Neural progenitor cell (in vitro differentiated cells): ENCODE measurements at regions not wholly inside any gene's neighbourhood (a gene's known extent, or its start where the extent isn't known, plus 50 kb on each side); places are given as distances from the start of the nearest gene placed in this dataset.

Experiments
- DNase-seq: peaks from one replicate; pipeline ENCODE4 v3.0.0-alpha.2; 2016; ENCODE audit warnings: low spot score
- H2AFZ ChIP-seq: fragments of 200-600 bp; sonication (generic); replicated peaks from 2 replicates; pipeline ENCODE4 v1.6.1; 2016; ENCODE audit warnings: antibody characterized with exemption
- H3F3A ChIP-seq: fragments of 200-600 bp; sonication (generic); 2 replicates; pipeline ENCODE4 v1.6.1; 2016; ENCODE audit warnings: antibody characterized with exemption, low read depth
- H3K27ac ChIP-seq: fragments of 200-600 bp; sonication (generic); 2 replicates; pipeline ENCODE4 v1.5.1; 2016; ENCODE audit warnings: mild to moderate bottlenecking
- H3K27me3 ChIP-seq: fragments of 200-600 bp; sonication (generic); 2 replicates; pipeline ENCODE4 v1.6.1; 2016; ENCODE audit warnings: mild to moderate bottlenecking, moderate library complexity
- H3K36me3 ChIP-seq: fragments of 200-600 bp; sonication (generic); 2 replicates; pipeline ENCODE4 v1.5.1; 2016
- H3K4me1 ChIP-seq: fragments of 200-600 bp; sonication (generic); 2 replicates; pipeline ENCODE4 v1.6.1; 2016; ENCODE audit warnings: mixed run types
- H3K4me2 ChIP-seq: fragments of 200-600 bp; sonication (generic); 2 replicates; pipeline ENCODE4 v1.6.1; 2016
- H3K4me3 ChIP-seq: fragments of 200-600 bp; sonication (generic); 2 replicates; pipeline ENCODE4 v1.5.1; 2016
- H3K79me2 ChIP-seq: fragments of 200-600 bp; sonication (generic); 2 replicates; pipeline ENCODE4 v1.6.1; 2016; ENCODE audit warnings: low read depth
- H3K9ac ChIP-seq: fragments of 200-600 bp; sonication (generic); 2 replicates; pipeline ENCODE4 v1.6.1; 2016
- H3K9me3 ChIP-seq: fragments of 200-600 bp; sonication (generic); 2 replicates; pipeline ENCODE4 v1.5.1; 2016; ENCODE audit warnings: low read depth
- H4K20me1 ChIP-seq: fragments of 200-600 bp; sonication (generic); 2 replicates; pipeline ENCODE4 v1.6.1; 2016; ENCODE audit warnings: low read depth
- H3K27ac Mint-ChIP-seq: 3 replicates; pipeline ENCODE4 v1.8.0; 2021; ENCODE audit warnings: mixed read lengths
- H3K27me3 Mint-ChIP-seq: 2 replicates; pipeline ENCODE4 v1.8.0; 2022; ENCODE audit warnings: low read depth, mild to moderate bottlenecking, inconsistent platforms, moderate library complexity, mixed read lengths; ENCODE audit not compliant: insufficient read depth
- H3K36me3 Mint-ChIP-seq: 3 replicates; pipeline ENCODE4 v1.8.0; 2021; ENCODE audit warnings: mixed read lengths
- H3K4me1 Mint-ChIP-seq: 3 replicates; pipeline ENCODE4 v1.8.0; 2021; ENCODE audit warnings: mixed read lengths
- H3K4me3 Mint-ChIP-seq: 3 replicates; pipeline ENCODE4 v1.8.0; 2021; ENCODE audit warnings: mild to moderate bottlenecking, moderate library complexity, mixed read lengths
- H3K9me3 Mint-ChIP-seq: 3 replicates; pipeline ENCODE4 v1.8.0; 2020; ENCODE audit warnings: mixed read lengths
- CTCF ChIP-seq: fragments of 200-600 bp; sonication (generic); IDR thresholded peaks from 2 replicates; pipeline ENCODE4 v1.5.1; 2017; ENCODE audit warnings: antibody characterized with exemption, mild to moderate bottlenecking
- EZH2 ChIP-seq: fragments of 200-600 bp; sonication (generic); IDR thresholded peaks from 2 replicates; pipeline ENCODE4 v1.6.1; 2017; ENCODE audit warnings: antibody characterized with exemption, mild to moderate bottlenecking, moderate library complexity
- EZH2phosphoT487 ChIP-seq: fragments of 200-600 bp; sonication (generic); IDR thresholded peaks from 2 replicates; pipeline ENCODE4 v1.6.1; 2017; ENCODE audit warnings: antibody characterized with exemption

GRCh38 chr7:149664176-149664575, 109.2 kb downstream of the ZNF467 start:
- no peak overlapping the region for H3K4me3 Mint-ChIP-seq
- no peaks in the 10 kb centered on the region for H4K20me1 ChIP-seq

GRCh38 chr7:149662591-149663095, 110.7 kb downstream of the ZNF467 start:
- Histone ChIP-seq H3F3A (peaks cover 18% of the 10 kb centered on the region), H3K9ac (no peak overlapping the region), H3K36me3 (no peaks in the 10 kb centered on the region), H3K27me3 (no peaks in the 10 kb centered on the region), H3K9me3 (no peaks in the 10 kb centered on the region), H3K79me2 (no peaks in the 10 kb centered on the region), H3K4me3 (no peak overlapping the region), H2AFZ (peak overlapping the region; percentile 86), H3K27ac (no peak overlapping the region), H4K20me1 (no peaks in the 10 kb centered on the region), H3K4me1 (peaks cover 8% of the 10 kb centered on the region), H3K4me2 (peak overlapping the region; percentile 28)
- no peaks in the 10 kb centered on the region for H3K9me3 Mint-ChIP-seq
- H3K27me3 Mint-ChIP-seq: peaks cover 2% of the 10 kb centered on the region
- no peak overlapping the region for H3K4me3 Mint-ChIP-seq
- H3K4me1 Mint-ChIP-seq: peaks cover 10% of the 10 kb centered on the region
- no peaks in the 10 kb centered on the region for H3K36me3 Mint-ChIP-seq
- peak overlapping the region; percentile 39 for H3K27ac Mint-ChIP-seq
- TF ChIP-seq CTCF (peak; percentile 74), EZH2phosphoT487 (no peak), EZH2 (no peak)
- DNase-seq: peak; percentile 90

More at GRCh38 chr7:149664176-149664575, 109.2 kb downstream of the ZNF467 start:
- H3K4me2 ChIP-seq: no peak overlapping the region
- Mint-ChIP-seq H3K36me3 (no peaks in the 10 kb centered on the region), H3K27me3 (peaks cover 2% of the 10 kb centered on the region), H3K4me1 (peaks cover 10% of the 10 kb centered on the region), H3K27ac (no peak overlapping the region), H3K9me3 (no peaks in the 10 kb centered on the region)
- no peak overlapping the region for H3K4me3 ChIP-seq
- no peak overlapping the region for H3K9ac ChIP-seq
- H3K79me2 ChIP-seq: no peaks in the 10 kb centered on the region
- H2AFZ ChIP-seq: no peak overlapping the region
- no peak for DNase-seq
- no peaks in the 10 kb centered on the region for H3K27me3 ChIP-seq
- no peaks in the 10 kb centered on the region for H3K36me3 ChIP-seq
- H3K27ac ChIP-seq: no peak overlapping the region
- H3K4me1 ChIP-seq: peaks cover 8% of the 10 kb centered on the region
- no peaks in the 10 kb centered on the region for H3K9me3 ChIP-seq
- peaks cover 18% of the 10 kb centered on the region for H3F3A ChIP-seq
- TF ChIP-seq EZH2 (no peak), CTCF (no peak), EZH2phosphoT487 (no peak)

- Histone ChIP-seq H3K36me3 (no peaks in the 10 kb centered on the region), H3K9ac (no peak overlapping the region), H3F3A (no peaks in the 10 kb centered on the region), H3K9me3 (no peaks in the 10 kb centered on the region), H3K79me2 (no peaks in the 10 kb centered on the region), H3K27ac (no peak overlapping the region), H2AFZ (no peak overlapping the region), H3K4me1 (no peaks in the 10 kb centered on the region), H3K4me3 (no peak overlapping the region), H4K20me1 (no peaks in the 10 kb centered on the region), H3K4me2 (no peak overlapping the region), H3K27me3 (no peaks in the 10 kb centered on the region)
- Mint-ChIP-seq H3K36me3 (no peaks in the 10 kb centered on the region), H3K4me3 (no peak overlapping the region), H3K4me1 (no peaks in the 10 kb centered on the region), H3K27me3 (peaks cover 3% of the 10 kb centered on the region), H3K27ac (no peak overlapping the region), H3K9me3 (peaks cover 21% of the 10 kb centered on the region)
- no peak for TF ChIP-seq CTCF
- TF ChIP-seq EZH2phosphoT487: no peak
- no peak for TF ChIP-seq EZH2
- no peak for DNase-seq
These were observed 117.6 kb downstream of the ZNF467 start for GRCh38 chr7:149655784-149656183.
